OCI-LY7 (cell line): ENCODE measurements at regions not wholly inside any gene's neighbourhood (a gene's known extent, or its start where the extent isn't known, plus 50 kb on each side); places are given as distances from the start of the nearest gene placed in this dataset.

Experiments
- BruUV-seq: library from RNA; stranded (reverse); fragments of 400-500 nt; replicated peaks from 2 replicates; lab custom pipeline; 2021; lab: Mats Ljungman, UMichigan
- CTCF ChIA-PET: fragments of 300-600 bp; sonication (Branson Sonifier 250); formaldehyde crosslinking; loops from one replicate; lab custom pipeline; 2022; ENCODE audit warnings: antibody characterized with exemption; ENCODE audit not compliant: unreplicated experiment; lab: Charles Lee
- POLR2A ChIA-PET: fragments of 300-600 bp; sonication (Branson Sonifier 250); formaldehyde crosslinking; loops from one replicate; lab custom pipeline; 2022; ENCODE audit warnings: antibody characterized with exemption; lab: Charles Lee
- DNase-seq: peaks from one replicate; pipeline ENCODE4 v3.0.0-alpha.2; 2015; ENCODE audit warnings: low spot score
- H2AFZ ChIP-seq: fragments of 200-600 bp; sonication (generic), shearing (Covaris generic); 2 replicates; pipeline ENCODE4 v1.6.1; 2014; ENCODE audit warnings: mild to moderate bottlenecking, antibody characterized with exemption, low read length, moderate library complexity
- H3K27ac ChIP-seq: fragments of 200-600 bp; sonication (generic); 2 replicates; pipeline ENCODE4 v1.5.1; 2014; ENCODE audit warnings: mixed run types, low read depth, mild to moderate bottlenecking, moderate library complexity, low read length, inconsistent platforms; ENCODE audit not compliant: poor library complexity, severe bottlenecking
- H3K36me3 ChIP-seq: fragments of 200-600 bp; sonication (generic); 2 replicates; pipeline ENCODE4 v1.6.1; 2014; ENCODE audit warnings: mild to moderate bottlenecking, antibody characterized with exemption, low read length, moderate library complexity, mixed read lengths; ENCODE audit not compliant: insufficient read depth
- H3K4me1 ChIP-seq: fragments of 200-600 bp; sonication (generic); 2 replicates; pipeline ENCODE4 v1.5.1; 2014; ENCODE audit warnings: mild to moderate bottlenecking, low read length; ENCODE audit not compliant: insufficient read depth, poor library complexity, severe bottlenecking
- H3K4me2 ChIP-seq: fragments of 200-600 bp; sonication (generic); 2 replicates; pipeline ENCODE4 v1.6.1; 2014; ENCODE audit warnings: mild to moderate bottlenecking, low read length
- H3K4me3 ChIP-seq: fragments of 200-600 bp; sonication (generic); 2 replicates; pipeline ENCODE4 v1.5.1; 2014; ENCODE audit warnings: mild to moderate bottlenecking, low read depth, low read length; ENCODE audit not compliant: poor library complexity, severe bottlenecking
- H3K79me2 ChIP-seq: fragments of 200-600 bp; sonication (generic); 2 replicates; pipeline ENCODE4 v1.6.1; 2016; ENCODE audit warnings: low read depth, mild to moderate bottlenecking, low read length, moderate library complexity, mixed read lengths; ENCODE audit not compliant: insufficient read depth
- H3K9me2 ChIP-seq: fragments of 200-600 bp; sonication (generic); 2 replicates; pipeline ENCODE4 v1.6.1; 2016; ENCODE audit warnings: mild to moderate bottlenecking, low read length, mixed read lengths; ENCODE audit not compliant: insufficient read depth
- H3K9me3 ChIP-seq: fragments of 200-600 bp; sonication (generic); 2 replicates; pipeline ENCODE4 v1.6.1; 2014; ENCODE audit warnings: mild to moderate bottlenecking, mixed run types, low read length, mixed read lengths
- H4K20me1 ChIP-seq: fragments of 200-600 bp; sonication (generic); 2 replicates; pipeline ENCODE4 v1.6.1; 2014; ENCODE audit warnings: mild to moderate bottlenecking, antibody characterized with exemption, low read length, moderate library complexity, mixed read lengths; ENCODE audit not compliant: insufficient read depth
- CTCF ChIP-seq: fragments of 200-600 bp; sonication (generic); conservative IDR thresholded peaks from 2 replicates; pipeline ENCODE4 v1.5.1; 2014; ENCODE audit warnings: mild to moderate bottlenecking, antibody characterized with exemption, low read length, moderate library complexity, mixed read lengths
- EZH2phosphoT487 ChIP-seq: fragments of 200-600 bp; sonication (generic); IDR thresholded peaks from 2 replicates; pipeline ENCODE4 v1.6.1; 2018; ENCODE audit warnings: low read depth, borderline replicate concordance, mild to moderate bottlenecking, mixed run types, antibody characterized with exemption, low read length, moderate library complexity, mixed read lengths
- intact Hi-C: fragments of 100-400 bp; cut with micrococcal nuclease; formaldehyde crosslinking; loops from one replicate; pipeline ENCODE4 v1.10.0; 2022; ENCODE audit not compliant: unreplicated experiment

- Histone ChIP-seq H3K9me3 (no peaks in the 10 kb centered on the region), H3K4me3 (no peak overlapping the region), H4K20me1 (no peaks in the 10 kb centered on the region), H3K9me2 (no peaks in the 10 kb centered on the region), H3K4me1 (no peaks in the 10 kb centered on the region), H3K79me2 (no peaks in the 10 kb centered on the region), H3K27ac (no peak overlapping the region), H3K36me3 (no peaks in the 10 kb centered on the region), H2AFZ (no peak overlapping the region), H3K4me2 (no peak overlapping the region)
- BruUV-seq: no TSS peak
- DNase-seq: no peak
- TF ChIP-seq CTCF (no peak), EZH2phosphoT487 (no peak)
- intact Hi-C loops: no loop called here
- ChIA-PET POLR2A (no interaction called here), CTCF (no interaction called here)
These were observed 101.9 kb upstream of the RBPJ start for GRCh38 chr4:26218677-26219605.

DNA sequence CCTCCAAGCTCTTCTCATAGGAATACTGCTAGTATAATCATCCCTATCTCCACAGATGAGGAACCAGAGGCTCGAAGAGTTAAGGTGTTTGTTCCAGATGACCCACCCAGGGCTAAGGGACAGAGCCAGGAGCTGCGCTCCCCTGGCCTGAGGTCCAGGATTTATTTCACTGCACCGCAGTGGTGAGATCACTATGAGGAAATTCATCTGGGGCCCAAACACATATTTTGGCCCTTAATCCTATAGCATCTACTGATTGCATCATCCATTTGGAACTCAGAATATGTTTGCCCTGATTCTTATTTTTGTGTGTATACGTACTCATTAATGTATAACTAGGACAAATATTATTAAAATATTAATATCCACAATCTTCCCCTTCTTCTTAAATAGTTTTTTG lies 100.1 kb upstream of the RBPJ start:
- BruUV-seq: no TSS peak
- no peak for TF ChIP-seq EZH2phosphoT487
- Histone ChIP-seq H2AFZ (no peak overlapping the region), H3K4me1 (no peaks in the 10 kb centered on the region), H3K9me3 (no peaks in the 10 kb centered on the region), H4K20me1 (no peaks in the 10 kb centered on the region), H3K36me3 (no peaks in the 10 kb centered on the region), H3K79me2 (no peaks in the 10 kb centered on the region), H3K27ac (no peak overlapping the region), H3K9me2 (no peaks in the 10 kb centered on the region), H3K4me3 (no peak overlapping the region), H3K4me2 (no peak overlapping the region)
- POLR2A ChIA-PET: no interaction called here
- CTCF ChIA-PET: no interaction called here
- intact Hi-C loops: no loop called here
- DNase-seq: no peak

- intact Hi-C loops: no loop called here
- CTCF ChIA-PET: no interaction called here
These were observed 97.7 kb upstream of the RBPJ start for GRCh38 chr4:26223155-26223554.

More at GRCh38 chr4:26223155-26223554, 97.7 kb upstream of the RBPJ start:
- H3K79me2 ChIP-seq: no peaks in the 10 kb centered on the region
- H3K36me3 ChIP-seq: no peaks in the 10 kb centered on the region
- no peak overlapping the region for H3K4me3 ChIP-seq
- H3K4me2 ChIP-seq: no peak overlapping the region
- BruUV-seq: no TSS peak
- POLR2A ChIA-PET: no interaction called here
- no peaks in the 10 kb centered on the region for H3K4me1 ChIP-seq
- no peaks in the 10 kb centered on the region for H3K9me2 ChIP-seq
- no peak overlapping the region for H2AFZ ChIP-seq
- H3K27ac ChIP-seq: no peak overlapping the region
- DNase-seq: no peak
- no peaks in the 10 kb centered on the region for H4K20me1 ChIP-seq
- TF ChIP-seq EZH2phosphoT487: no peak
- TF ChIP-seq CTCF: no peak
- no peaks in the 10 kb centered on the region for H3K9me3 ChIP-seq
